Stimulated activated CD4-positive, alpha-beta T cell treated with anti-CD3 and anti-CD28 coated beads, Interleukin-15, amount 100 ng/mL, for 24 hours (primary cell): ENCODE measurements at regions not wholly inside any gene's neighbourhood (a gene's known extent, or its start where the extent isn't known, plus 50 kb on each side); places are given as distances from the start of the nearest gene placed in this dataset.
"Not testable (repeated sequence)": the region's sequence is repeated elsewhere in the genome, so short reads cannot be mapped to it uniquely, and the experiment has no call there.

Experiments used
- DNase-seq: peaks from one replicate; pipeline ENCODE4 v3.0.0-alpha.2; 2020

DNA sequence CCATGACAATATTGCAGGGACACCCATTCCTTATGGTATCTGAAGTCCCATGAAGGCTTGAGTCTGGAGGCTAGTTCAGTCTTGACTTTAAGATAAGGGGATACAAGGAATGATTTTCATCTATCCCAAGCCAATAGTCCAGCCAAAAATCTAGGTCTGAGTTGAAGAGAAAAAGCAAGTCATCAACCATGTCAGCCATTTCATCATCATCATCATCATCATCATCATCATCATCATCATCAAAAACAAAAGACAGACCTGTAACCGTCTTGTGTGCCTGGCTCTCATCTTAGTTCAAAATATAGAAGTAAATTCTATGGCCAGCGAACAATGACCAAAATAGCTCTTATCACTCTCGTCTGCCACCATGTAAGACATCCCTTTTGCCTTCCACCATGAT is 59.5 kb upstream of the FAM90A26 start:
- not testable (repeated sequence) for DNase-seq

DNA sequence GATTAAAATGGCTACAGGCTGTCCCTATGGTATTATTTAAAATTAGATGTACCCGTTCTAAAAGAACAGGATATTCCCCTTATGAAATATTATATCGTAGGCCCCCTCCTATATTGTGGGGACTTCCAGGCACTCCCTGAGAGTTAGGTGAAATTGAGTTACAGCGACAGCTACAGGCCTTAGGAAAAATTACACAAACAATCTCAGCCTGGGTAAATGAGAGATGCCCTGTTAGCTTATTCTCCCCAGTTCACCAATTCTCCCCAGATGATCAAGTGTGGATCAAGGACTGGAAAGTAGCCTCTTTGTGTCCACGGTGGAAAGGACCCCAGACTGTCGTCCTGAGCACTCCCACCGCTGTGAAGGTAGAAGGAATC is 67.1 kb upstream of the FAM90A26 start:
- DNase-seq, result not testable (repeated sequence)

DNA sequence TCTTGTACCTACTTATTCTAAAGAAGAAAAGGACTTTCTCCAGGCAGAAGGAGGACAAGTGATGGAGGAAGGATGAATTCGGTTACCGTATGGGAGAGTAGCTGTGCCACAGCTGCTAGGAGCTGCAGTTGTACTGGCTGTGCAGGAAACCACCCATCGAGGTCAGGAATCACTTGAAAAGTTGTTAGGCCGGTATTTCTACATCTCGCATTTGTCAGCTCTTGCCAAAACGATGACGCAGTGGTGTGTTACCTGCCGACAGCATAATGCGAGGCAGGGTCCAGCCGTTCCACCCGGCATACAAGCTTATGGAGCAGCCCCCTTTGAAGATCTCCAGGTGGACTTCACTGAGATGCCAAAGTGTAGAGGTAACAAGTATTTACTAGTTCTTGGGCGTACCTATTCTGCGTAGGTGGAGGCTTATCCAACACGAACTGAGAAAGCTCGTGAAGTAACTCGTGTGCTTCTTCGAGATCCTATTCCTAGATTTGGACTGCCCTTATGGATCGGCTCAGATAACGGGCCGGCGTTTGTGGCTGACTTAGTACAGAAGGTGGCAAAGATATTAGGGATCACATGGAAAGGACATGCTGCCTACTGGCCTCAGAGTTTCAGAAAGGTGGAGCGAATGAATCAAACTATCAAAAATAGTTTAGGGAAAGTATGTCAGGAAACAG is 67.6 kb upstream of the FAM90A26 start:
- not testable (repeated sequence) for DNase-seq

DNA sequence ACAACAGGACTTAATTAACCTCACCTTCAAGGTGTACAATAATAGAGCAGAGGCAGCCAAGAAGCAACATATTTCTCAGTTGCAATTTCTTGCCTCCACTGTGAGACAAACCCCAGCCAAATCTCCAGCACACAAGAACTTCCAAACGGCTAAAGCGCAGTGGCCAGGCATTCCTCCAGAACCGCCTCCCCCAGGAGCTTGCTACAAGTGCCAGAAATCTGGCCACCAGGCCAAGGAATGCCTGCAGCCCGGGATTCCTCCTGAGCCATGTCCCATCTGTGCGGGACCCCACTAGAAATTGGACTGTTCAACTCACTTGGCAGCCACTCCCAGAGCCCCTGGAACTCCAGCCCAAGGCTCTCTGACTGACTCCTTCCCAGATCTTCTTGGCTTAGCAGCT is 73.9 kb upstream of the FAM90A26 start:
- not testable (repeated sequence) for DNase-seq

DNA sequence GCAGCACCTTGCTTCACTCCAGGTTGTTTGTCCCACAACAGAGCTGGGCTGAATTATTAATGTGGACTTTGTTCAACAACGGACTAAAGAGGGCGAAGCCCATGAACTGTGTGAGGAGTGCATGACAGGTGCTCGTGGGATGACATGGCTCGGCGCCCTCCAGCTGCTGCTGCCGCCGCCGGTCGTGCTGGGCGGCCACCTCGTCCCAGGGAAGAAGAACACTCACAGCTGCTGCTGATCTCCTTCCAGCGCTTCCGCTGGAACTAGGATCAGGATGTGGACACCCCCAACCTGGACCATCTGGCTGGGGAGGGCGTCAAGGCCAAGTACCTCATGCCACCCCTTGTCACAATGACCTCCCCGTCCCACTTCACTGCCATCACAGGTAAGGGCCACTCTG is 91.4 kb upstream of the FAM90A26 start:
- DNase-seq, result not testable (repeated sequence)

DNA sequence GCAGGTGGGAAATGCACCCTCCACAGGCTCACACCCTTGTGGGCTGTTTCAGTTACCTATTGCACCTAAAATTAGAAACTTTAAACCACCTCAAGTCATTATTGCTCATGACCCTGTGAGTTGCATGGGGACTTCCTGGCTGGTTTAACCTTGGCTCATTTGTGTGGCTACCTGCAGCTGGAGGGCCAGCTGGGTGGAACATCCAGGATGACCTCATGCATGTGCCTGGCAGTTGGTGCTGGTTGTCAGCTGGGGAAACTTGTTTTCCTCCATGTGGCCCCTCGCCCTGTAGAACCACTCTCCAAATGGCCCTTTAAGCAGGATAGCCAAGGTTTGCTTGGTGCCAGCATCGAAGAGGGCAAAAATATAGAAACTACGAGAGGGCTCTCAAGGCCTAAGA is 93.2 kb upstream of the FAM90A26 start:
- not testable (repeated sequence) for DNase-seq

DNA sequence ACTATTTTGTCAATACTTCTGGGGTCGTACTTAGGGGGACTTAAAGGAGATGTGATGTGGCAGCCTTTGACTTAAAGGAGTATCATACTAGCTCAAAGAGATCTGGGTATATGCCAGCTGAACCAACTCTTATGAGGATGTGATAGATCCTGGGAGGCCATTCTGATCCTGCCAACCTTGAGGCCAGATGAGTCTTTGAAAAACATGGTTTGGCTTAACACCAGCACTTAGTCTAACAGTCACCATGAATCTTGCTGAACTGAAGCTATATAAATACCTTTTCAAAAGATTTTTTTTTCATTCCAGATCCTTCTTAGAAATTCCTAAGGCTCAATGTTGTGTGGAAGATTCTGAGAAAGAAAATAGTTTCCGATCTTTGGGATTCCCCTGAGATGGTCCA is 93.7 kb upstream of the FAM90A26 start:
- DNase-seq, result not testable (repeated sequence)

DNA sequence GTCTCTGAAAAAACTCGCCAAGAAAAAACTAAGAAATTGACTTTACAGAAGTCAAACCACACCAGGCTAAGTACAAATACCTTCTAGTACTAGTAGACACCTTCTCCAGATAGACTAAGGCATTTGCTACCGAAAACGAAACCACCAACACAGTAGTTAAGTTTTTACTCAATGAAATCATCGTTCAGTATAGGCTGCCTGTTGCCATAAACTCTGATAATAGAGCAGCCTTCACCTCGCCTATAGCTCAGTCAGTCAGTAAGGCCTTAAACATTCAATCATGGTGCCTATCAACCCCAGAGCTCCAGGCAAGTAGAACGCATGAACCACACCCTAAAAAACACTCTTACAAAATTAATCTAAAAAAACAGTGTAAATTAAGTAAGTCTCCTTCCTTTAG is 96.8 kb upstream of the FAM90A26 start:
- not testable (repeated sequence) for DNase-seq

DNA sequence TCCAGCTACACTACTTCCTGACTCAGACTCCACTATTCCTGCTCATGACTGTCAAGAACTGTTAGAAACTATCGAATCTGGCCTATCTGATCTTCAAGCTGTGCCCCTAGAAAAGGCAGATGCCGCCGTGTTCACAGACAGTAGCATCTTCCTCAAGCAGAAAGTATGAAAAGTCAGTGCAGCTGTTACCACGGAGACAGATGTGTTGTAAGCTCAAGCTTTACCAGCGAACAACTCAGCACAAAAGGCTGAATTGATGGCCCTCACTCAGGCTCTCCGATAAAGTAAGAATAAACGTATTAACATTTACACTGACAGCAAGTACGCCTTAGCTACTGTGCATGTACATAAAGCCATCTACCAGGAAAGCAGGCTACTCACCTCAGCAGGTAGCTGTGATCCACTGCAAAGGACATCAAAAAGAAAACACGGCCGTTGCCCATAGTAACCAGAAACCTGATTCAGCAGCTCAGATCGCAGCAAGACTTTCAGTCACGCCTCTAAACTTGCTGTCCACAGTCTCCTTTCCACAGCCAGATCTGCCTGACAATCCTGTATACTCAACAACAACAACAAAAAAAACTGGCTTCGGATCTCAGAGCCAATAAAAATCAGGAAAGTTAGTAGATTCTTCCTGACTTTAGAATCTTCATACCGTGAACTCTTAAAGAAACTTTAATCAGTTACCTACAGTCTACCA is 97.5 kb upstream of the FAM90A26 start:
- not testable (repeated sequence) for DNase-seq

DNA sequence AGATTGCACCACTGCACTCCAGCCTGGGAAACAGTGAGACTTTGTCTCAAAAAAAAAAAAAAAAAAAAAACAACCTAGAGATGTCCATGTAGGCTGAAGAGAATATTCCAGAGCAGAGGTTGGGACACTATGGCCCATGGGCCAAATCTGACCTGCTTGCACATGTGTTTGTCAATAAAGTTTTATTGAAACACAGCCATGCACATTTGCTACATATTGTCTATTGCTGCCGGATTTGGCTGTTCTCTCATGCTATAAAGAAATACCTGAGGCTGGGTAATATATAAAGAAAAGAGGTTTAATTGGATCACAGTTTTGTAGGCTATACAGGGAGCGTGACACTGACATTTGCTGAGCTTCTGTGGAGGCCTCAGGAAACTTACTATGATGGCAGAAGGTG is 102.3 kb upstream of the FAM90A26 start:
- not testable (repeated sequence) for DNase-seq

DNA sequence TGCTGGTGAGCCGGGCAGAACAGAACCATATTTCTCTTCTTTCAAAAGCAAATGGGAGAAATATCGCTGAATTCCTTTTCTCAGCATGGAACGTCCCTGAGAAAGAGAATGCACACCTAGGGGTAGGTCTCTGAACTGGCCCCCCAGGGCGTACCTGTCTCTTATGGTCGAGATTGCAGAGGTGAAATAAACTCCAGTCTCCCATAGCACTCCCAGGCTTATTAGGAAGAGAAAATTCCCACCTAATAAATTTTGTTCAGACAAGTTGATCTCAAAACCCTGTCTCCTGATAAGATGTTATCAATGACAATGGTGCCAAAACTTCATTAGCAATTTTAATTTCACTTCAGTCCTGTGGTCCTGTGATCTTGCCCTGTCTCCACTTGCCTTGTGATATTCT is 106.6 kb upstream of the FAM90A26 start:
- not testable (repeated sequence) for DNase-seq

DNA sequence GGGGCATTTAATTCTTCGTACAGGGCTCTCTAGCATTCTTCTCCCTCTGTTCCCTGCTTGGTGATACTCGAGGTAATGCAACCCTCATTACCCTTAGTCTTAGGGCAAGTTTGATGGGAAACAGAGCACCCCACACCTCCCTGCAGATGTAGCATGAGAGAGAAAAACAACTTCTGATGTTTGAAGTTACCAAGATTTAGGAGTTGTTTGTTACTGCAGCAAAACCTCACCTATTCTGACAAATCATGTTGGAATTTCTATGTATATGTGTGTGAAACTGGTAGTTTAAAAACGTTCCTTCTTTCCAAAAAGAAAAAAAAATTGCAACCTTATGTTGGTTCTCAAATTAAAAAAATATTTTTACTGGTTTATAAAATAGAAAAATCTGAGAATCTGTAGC is 145.3 kb upstream of the FAM90A26 start:
- DNase-seq, result not testable (repeated sequence)

DNA sequence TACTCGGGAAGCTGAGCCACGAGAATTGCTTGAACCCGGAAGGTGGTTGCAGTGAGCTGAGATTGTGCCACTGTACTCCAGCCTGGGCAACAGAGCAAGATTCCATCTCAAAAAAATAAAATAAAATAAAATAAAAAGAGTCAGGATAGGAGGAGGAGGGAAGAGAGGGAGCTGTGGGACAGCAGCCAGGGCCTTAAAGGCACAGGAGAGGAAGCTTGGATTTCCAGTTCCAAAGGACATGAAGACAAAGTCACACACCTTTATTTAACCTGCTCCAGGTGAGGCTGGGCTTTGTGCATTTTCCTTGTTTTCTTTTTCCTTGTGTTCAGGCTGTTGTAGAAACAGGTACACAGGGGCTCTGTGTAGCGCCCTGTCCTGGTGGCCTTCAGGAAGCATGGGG is 138.2 kb upstream of the HMX1 start:
- DNase-seq, result not testable (repeated sequence)

DNA sequence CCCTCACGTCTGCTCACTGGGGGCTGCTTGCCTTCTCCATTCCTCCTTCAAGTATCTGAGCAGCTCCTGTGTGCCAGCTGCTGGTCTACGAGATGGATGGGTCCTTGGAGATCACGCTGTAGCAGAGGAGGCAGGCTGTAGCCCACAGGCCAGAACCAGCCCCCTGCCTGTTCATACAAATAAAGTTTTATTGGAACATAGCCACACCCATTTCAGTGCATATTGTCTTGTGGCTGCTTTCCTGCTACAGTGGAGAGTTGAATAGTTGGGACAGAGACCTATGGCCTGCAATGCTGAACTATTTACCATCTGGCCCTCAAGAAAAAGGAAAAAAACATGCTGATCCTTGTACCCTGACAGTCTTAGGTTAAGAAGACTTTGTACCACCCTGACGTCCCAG is 136.8 kb upstream of the HMX1 start:
- DNase-seq, result not testable (repeated sequence)

DNA sequence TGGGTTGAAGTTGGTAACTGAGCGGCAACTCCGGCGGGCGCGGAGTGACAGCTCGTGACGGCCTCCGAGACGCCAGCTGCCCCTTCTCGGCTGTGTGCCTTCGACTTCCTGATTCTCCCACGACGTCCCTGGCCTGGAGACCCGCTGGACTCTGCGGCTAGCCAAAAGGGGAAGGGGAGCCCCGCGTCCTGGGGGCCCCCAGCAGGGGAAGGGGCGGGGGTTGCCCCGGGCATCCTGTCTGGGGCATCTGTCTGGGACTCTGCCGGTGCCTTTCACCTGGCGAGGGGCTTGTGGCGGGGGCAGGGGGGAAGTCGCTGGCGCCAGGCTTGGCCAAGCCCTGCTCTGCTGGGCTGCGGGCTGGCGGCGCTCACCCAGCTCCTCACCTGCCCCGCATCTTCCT is 129.5 kb upstream of the HMX1 start:
- peak; percentile 2 for DNase-seq

DNA sequence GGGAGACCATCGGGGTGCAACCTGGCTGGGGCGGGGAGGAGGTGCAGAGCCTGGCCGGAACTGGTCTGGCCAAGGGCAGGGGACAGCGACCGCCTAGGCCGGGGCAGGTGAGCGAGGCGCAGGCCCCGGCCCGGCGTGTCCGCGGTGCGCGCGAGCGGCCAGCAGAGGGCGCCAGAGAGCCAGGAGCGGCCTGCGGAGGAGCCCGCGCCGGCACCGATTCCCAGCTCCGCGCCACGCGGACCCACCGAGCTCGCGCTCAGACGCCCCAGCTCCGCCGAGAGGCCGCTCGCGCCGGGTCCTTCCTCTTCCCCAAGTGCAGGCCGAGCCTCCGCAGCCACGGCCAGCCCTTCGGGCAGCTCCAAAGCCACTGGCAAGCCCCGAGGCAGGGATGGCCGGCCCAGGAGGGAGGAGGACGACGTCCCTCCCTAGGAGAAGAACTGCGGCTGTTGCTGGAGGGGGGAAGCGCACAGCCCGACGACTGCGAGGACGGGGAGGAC is 128.9 kb upstream of the HMX1 start:
- DNase-seq, result peak; percentile 62

DNA sequence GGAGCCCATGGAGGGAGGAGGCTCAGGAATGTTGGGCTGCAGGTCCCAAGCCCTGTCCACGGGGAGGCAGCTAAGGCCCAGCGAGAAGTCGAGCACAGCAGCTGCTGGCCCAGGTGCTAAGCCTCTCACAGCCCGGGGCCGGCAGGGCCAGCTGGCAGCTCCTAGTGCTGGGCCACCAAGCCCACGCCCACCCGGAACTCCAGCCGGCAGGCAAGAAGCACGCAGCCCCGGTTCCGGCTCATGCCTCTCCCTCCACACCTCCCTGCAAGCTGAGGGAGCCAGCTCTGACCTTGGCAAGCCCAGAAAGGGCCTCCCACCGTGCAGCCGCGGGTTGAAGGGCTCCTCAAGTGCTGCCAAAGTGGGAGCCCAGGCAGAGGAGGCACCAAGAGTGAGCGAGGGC is 121.3 kb upstream of the HMX1 start:
- not testable (repeated sequence) for DNase-seq

DNA sequence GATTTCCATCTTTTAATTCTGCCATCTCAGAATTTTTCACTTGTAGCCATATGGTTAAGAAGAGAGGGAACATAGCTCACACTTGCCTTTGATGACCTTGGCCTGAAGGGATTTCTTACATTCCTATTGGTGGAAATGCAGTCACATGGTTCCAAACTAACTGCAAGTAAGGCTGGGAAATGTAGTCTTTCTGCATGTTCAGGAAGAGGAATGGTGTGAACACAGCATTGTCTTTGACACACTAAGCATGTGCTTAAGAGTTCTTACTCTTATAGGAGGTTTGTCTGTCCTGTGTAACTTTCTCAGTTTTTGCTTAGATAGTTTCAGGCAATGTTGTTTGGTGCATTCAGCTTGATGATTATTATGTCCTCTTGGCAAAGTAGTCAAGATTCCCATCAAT is 119.8 kb upstream of the HMX1 start:
- DNase-seq, result not testable (repeated sequence)

DNA sequence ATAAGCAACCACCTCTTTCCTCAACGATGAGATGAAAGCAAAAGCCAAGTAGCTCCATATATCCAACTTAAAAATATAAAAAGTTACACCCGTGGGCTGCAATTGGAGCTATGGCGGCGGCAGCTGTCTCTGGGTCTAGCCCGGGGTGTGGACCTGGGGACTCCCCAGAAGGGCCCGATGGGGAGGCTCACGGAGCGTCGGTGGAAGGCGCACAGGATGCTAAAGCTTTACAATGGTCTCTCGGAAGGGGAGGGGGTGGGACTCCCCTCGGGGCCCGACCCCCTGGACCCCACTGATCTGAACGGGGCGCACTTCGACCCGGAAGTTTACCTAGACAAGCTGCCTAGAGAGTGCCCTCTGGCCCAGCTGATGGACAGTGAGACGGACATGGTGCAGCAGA is 118.7 kb upstream of the HMX1 start:
- not testable (repeated sequence) for DNase-seq

DNA sequence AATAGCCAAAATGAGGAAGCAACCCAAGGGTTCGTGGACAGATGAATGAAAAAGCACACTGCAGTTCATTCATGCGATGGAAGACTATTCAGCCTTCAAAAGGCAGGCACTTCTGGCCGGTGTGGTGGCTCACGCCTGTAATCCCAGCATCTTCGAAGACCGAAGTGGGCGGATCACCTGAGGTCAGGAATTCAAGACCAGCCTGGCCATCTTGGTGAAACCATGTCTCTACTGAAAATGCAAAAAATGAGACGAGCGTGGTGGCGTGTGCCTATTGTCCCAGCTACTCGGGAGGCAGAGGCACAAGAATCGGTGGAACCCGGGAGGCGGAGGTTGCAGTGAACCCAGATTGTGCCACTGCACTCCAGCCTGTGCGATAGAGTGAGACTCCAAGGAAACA is 114.1 kb upstream of the HMX1 start:
- DNase-seq, result not testable (repeated sequence)

DNA sequence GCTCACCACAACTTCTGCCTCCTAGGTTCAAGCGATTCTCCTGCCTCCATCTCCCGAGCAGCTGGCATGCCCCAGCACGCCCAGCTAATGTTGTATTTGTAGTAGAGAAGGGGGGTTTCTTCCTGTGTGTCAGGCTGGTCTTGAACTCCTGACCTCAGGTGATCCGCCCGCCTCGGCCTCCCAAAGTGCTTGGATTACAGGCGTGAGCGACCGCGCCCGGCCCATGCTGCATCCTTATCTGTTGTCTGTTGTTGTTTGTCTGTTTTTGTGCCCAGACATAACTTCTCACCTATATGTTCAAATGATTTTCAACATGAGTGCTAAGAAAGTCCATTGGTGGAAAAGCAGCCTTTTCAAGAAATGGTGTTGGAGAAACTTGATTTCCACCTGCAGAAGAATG is 113.0 kb upstream of the HMX1 start:
- DNase-seq, result not testable (repeated sequence)

DNA sequence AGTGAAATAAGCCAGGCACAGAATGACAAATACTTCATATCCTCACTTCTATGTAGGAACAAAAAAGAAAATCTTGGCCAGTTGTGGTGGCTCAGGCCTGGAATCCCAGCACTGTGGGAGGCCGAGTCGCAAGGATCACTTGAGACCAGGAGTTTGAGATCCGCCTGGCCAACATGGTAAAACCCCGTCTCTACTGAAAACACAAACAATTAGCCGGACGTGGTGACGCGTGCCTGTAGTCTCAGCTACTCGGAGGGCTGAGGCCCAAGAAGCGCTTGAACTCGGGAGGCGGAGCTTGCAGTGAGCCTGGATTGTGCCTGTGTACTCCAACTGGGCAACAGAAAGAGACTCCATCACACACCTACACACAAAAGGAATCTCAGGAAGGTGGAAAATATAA is 112.3 kb upstream of the HMX1 start:
- not testable (repeated sequence) for DNase-seq

DNA sequence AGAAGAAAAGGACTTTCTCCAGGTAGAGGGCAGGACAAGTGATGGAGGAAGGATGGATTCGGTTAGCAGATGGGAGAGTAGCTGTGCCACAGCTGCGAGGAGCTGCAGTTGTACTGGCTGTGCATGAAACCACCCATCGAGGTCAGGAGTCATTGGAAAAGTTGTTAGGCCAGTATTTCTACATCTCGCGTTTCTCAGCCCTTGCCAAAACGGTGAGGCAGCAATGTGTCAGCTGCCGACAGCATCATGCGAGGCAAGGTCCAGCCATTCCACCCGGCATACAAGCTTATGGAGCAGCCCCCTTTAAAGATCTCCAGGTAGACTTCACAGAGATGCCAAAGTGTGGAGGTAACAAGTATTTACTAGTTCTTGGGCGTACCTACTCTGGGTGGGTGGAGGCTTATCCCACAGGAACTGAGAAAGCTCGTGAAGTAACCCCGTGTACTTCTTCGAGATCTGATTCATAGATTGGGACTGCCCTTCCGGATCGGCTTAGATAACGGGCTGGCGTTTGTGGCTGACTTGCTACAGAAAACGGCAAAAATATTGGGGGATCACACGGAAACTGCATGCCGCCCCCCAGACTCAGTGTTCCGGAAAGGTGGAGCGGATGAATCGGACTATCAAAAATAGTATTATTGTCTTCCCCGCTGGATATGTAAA is 105.0 kb upstream of the HMX1 start:
- not testable (repeated sequence) for DNase-seq

DNA sequence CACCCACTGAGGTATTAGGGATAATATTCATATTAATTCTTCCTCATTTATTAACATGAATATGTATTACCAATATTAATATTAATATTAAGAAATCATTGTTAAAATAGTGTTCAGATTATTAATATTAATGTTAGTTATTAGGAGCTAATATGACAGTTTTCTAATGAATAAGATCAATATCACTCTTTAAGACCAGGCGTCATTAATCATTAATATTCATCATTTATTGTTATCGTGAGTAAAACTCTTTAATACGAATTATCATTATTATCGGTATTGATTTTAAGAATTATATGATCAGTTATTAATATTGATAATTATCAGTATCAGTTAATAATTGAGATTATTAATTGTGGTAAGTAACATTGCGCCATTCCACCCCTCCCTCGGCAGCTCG is 101.0 kb upstream of the HMX1 start:
- not testable (repeated sequence) for DNase-seq
